ENCODE measurements at regions not wholly inside any gene's neighbourhood (a gene's known extent, or its start where the extent isn't known, plus 50 kb on each side); places are given as distances from the start of the nearest gene placed in this dataset.

DNA sequence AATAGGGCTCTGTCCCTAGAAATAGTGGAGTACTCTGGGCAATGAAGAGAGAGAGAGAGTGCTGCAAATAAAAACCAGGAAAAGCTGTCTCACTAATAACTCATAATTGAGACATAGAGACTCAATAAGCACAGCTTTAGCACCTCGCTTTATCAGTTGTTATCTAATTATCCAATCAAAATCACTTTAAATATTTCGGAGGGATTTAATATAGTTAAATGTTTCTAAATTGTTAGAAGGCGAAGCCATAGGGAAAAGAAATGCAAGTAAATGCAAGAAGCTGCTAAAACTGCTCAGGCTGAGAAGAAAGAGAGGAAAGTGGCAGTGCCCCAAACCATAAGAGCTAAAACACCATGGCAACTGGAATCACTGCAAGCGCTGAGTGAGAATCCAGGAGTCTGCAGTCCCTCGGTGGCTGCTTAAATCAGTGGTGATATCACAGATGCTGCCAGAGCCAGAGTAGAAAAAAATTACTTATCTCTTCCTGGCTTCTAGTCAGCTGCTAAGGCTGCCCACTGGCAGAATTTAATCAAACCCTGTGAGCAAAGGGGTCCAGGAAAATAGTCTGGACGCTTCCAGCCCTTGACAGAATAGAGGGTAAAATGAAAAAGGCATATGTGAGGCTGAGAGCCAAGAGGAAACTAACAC is 150.4 kb upstream of the CHRM2 start:
- H4K20me1 ChIP-seq (ENCODE audit: insufficient read depth, low read length, poor library complexity, severe bottlenecking): no peaks in the 10 kb centered on the region
- no peaks in the 10 kb centered on the region for H3K27me3 ChIP-seq (ENCODE audit: insufficient read depth, low read length, poor library complexity, severe bottlenecking)
- H3K4me3 ChIP-seq (ENCODE audit: low read length, poor library complexity, severe bottlenecking): no peak overlapping the region
- no peaks in the 10 kb centered on the region for H3K4me1 ChIP-seq (ENCODE audit: insufficient read depth, low read length, poor library complexity, severe bottlenecking)
- no peaks in the 10 kb centered on the region for H3K9me2 ChIP-seq (replicated peaks; ENCODE audit: low read depth, low read length)
- H2AFZ ChIP-seq (ENCODE audit: low read length): no peak overlapping the region
- H3K79me2 ChIP-seq (ENCODE audit: insufficient read depth, low read length): no peaks in the 10 kb centered on the region
- H3F3A ChIP-seq (ENCODE audit: low read depth): no peaks in the 10 kb centered on the region
- H3K9ac ChIP-seq (ENCODE audit: low read depth, low read length, poor library complexity, severe bottlenecking): no peak overlapping the region
- no peaks in the 10 kb centered on the region for H3K9me3 ChIP-seq (ENCODE audit: insufficient read depth, low read depth, low read length)
- TF ChIP-seq, protein P1, sequence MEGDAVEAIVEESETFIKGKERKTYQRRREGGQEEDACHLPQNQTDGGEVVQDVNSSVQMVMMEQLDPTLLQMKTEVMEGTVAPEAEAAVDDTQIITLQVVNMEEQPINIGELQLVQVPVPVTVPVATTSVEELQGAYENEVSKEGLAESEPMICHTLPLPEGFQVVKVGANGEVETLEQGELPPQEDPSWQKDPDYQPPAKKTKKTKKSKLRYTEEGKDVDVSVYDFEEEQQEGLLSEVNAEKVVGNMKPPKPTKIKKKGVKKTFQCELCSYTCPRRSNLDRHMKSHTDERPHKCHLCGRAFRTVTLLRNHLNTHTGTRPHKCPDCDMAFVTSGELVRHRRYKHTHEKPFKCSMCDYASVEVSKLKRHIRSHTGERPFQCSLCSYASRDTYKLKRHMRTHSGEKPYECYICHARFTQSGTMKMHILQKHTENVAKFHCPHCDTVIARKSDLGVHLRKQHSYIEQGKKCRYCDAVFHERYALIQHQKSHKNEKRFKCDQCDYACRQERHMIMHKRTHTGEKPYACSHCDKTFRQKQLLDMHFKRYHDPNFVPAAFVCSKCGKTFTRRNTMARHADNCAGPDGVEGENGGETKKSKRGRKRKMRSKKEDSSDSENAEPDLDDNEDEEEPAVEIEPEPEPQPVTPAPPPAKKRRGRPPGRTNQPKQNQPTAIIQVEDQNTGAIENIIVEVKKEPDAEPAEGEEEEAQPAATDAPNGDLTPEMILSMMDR (conservative IDR thresholded peaks at IDR 0.05; ENCODE audit: low read length): no peak
- no peak for TF ChIP-seq EZH2phosphoT487 (IDR thresholded peaks at IDR 0.05; ENCODE audit: borderline replicate concordance)
- H3K4me2 ChIP-seq (ENCODE audit: low read depth, low read length, poor library complexity, severe bottlenecking): no peak overlapping the region
- H3K36me3 ChIP-seq (ENCODE audit: insufficient read depth, low read length): no peaks in the 10 kb centered on the region

DNA sequence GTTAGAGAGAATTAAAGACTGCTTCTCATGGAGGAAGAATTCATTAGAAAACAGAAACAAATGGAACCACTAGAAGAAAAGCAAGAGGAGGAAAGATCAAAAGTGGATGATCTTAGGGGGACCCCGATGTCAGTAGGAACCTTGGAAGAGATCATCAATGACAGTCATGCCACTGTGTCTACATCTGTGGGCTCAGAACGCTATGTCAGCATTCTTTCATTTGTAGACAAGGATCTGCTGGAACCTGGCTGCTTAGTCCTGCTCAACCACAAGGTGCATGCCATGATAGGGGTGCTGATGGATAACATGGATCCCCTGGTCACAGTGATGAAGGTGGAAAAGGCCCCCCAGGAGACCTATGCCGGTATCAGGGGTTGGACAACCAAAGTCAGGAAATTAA is 154.4 kb upstream of the CHRM2 start:
- Histone ChIP-seq H3K9me2 (replicated peaks; ENCODE audit: low read depth, low read length) (no peaks in the 10 kb centered on the region), H3K4me3 (ENCODE audit: low read length, poor library complexity, severe bottlenecking) (no peak overlapping the region), H3K9me3 (ENCODE audit: insufficient read depth, low read depth, low read length) (no peaks in the 10 kb centered on the region), H2AFZ (ENCODE audit: low read length) (no peak overlapping the region), H3K27me3 (ENCODE audit: insufficient read depth, low read length, poor library complexity, severe bottlenecking) (no peaks in the 10 kb centered on the region), H3K36me3 (ENCODE audit: insufficient read depth, low read length) (no peaks in the 10 kb centered on the region), H3K4me2 (ENCODE audit: low read depth, low read length, poor library complexity, severe bottlenecking) (no peak overlapping the region), H3K79me2 (ENCODE audit: insufficient read depth, low read length) (no peaks in the 10 kb centered on the region), H3F3A (ENCODE audit: low read depth) (no peaks in the 10 kb centered on the region), H3K9ac (ENCODE audit: low read depth, low read length, poor library complexity, severe bottlenecking) (no peak overlapping the region), H4K20me1 (ENCODE audit: insufficient read depth, low read length, poor library complexity, severe bottlenecking) (no peaks in the 10 kb centered on the region), H3K4me1 (ENCODE audit: insufficient read depth, low read length, poor library complexity, severe bottlenecking) (no peaks in the 10 kb centered on the region)
- no peak for TF ChIP-seq EZH2phosphoT487 (IDR thresholded peaks at IDR 0.05; ENCODE audit: borderline replicate concordance)
- TF ChIP-seq, protein P1 (conservative IDR thresholded peaks at IDR 0.05; ENCODE audit: low read length): no peak

DNA sequence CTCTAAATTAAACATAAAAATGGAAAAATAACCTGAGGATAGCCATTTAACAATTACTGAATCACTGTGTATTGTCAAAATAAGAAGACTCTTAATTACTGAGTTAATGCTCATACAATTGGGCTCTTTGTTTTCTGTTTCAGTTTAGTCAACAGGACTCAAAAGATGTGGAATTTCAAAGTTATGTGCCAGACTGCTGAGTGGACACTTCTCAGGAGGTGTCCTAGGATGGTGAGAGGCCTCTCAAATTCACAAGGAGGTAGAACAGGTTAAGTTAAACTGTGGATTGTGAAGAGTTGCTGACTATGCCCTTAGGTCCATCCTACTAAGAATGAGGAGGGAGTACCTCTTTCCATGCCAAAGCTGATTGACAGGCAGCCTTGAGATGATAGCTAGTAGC is 157.7 kb upstream of the CHRM2 start:
- Histone ChIP-seq H3K79me2 (ENCODE audit: insufficient read depth, low read length) (no peaks in the 10 kb centered on the region), H3K9me3 (ENCODE audit: insufficient read depth, low read depth, low read length) (no peaks in the 10 kb centered on the region), H3F3A (ENCODE audit: low read depth) (no peaks in the 10 kb centered on the region), H2AFZ (ENCODE audit: low read length) (no peak overlapping the region), H3K4me1 (ENCODE audit: insufficient read depth, low read length, poor library complexity, severe bottlenecking) (no peaks in the 10 kb centered on the region), H3K9me2 (replicated peaks; ENCODE audit: low read depth, low read length) (no peaks in the 10 kb centered on the region), H3K9ac (ENCODE audit: low read depth, low read length, poor library complexity, severe bottlenecking) (no peak overlapping the region), H3K4me3 (ENCODE audit: low read length, poor library complexity, severe bottlenecking) (no peak overlapping the region), H3K27me3 (ENCODE audit: insufficient read depth, low read length, poor library complexity, severe bottlenecking) (no peaks in the 10 kb centered on the region), H3K36me3 (ENCODE audit: insufficient read depth, low read length) (no peaks in the 10 kb centered on the region), H3K4me2 (ENCODE audit: low read depth, low read length, poor library complexity, severe bottlenecking) (no peak overlapping the region), H4K20me1 (ENCODE audit: insufficient read depth, low read length, poor library complexity, severe bottlenecking) (no peaks in the 10 kb centered on the region)
- TF ChIP-seq, protein P1 (conservative IDR thresholded peaks at IDR 0.05; ENCODE audit: low read length): no peak
- no peak for TF ChIP-seq EZH2phosphoT487 (IDR thresholded peaks at IDR 0.05; ENCODE audit: borderline replicate concordance)

Measured in Loucy (cell line).